Hepatocyte (in vitro differentiated cells): ENCODE measurements at regions not wholly inside any gene's neighbourhood (a gene's known extent, or its start where the extent isn't known, plus 50 kb on each side); places are given as distances from the start of the nearest gene placed in this dataset.

Experiments
- EZH2 ChIP-seq: fragments of 200-600 bp; sonication (generic); IDR thresholded peaks from 2 replicates; pipeline ENCODE4 v1.6.1; 2016; ENCODE audit warnings: antibody characterized with exemption, mild to moderate bottlenecking, borderline replicate concordance
- EZH2phosphoT487 ChIP-seq: fragments of 200-600 bp; sonication (generic); IDR thresholded peaks from one replicate; pipeline ENCODE4 v1.6.1; 2018; ENCODE audit warnings: antibody characterized with exemption, mild to moderate bottlenecking, low read depth, moderate library complexity; ENCODE audit not compliant: unreplicated experiment, severe bottlenecking
- TF ChIP-seq, protein P1 (sequence below): fragments of 200-600 bp; sonication (generic); IDR thresholded peaks from 2 replicates; pipeline ENCODE4 v1.5.1; 2016; ENCODE audit warnings: antibody characterized with exemption, mild to moderate bottlenecking; ENCODE audit not compliant: poor library complexity

- TF ChIP-seq EZH2phosphoT487 (no peak), EZH2 (no peak)
- TF ChIP-seq, protein P1, sequence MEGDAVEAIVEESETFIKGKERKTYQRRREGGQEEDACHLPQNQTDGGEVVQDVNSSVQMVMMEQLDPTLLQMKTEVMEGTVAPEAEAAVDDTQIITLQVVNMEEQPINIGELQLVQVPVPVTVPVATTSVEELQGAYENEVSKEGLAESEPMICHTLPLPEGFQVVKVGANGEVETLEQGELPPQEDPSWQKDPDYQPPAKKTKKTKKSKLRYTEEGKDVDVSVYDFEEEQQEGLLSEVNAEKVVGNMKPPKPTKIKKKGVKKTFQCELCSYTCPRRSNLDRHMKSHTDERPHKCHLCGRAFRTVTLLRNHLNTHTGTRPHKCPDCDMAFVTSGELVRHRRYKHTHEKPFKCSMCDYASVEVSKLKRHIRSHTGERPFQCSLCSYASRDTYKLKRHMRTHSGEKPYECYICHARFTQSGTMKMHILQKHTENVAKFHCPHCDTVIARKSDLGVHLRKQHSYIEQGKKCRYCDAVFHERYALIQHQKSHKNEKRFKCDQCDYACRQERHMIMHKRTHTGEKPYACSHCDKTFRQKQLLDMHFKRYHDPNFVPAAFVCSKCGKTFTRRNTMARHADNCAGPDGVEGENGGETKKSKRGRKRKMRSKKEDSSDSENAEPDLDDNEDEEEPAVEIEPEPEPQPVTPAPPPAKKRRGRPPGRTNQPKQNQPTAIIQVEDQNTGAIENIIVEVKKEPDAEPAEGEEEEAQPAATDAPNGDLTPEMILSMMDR, result no peak
Measured at GRCh38 chr7:85644272-85644671, 457.4 kb upstream of the SEMA3D start.
